ENCODE measurements at regions not wholly inside any gene's neighbourhood (a gene's known extent, or its start where the extent isn't known, plus 50 kb on each side); places are given as distances from the start of the nearest gene placed in this dataset.

- Histone ChIP-seq H3K79me2 (ENCODE audit: insufficient read depth) (no peaks in the 10 kb centered on the region), H3K27ac (ENCODE audit: low read depth in 2 of 2, low read length in 1 of 2) (no peak overlapping the region), H3K9ac (no peak overlapping the region), H3K4me1 (ENCODE audit: control insufficient read depth in 1 of 2, insufficient read depth in 2 of 2, low read depth in 1 of 2, low read length in 1 of 2) (no peaks in the 10 kb centered on the region), H4K20me1 (ENCODE audit: insufficient read depth) (no peaks in the 10 kb centered on the region), H3K27me3 (ENCODE audit: insufficient read depth) (no peaks in the 10 kb centered on the region), H3K9me2 (no peaks in the 10 kb centered on the region), H3K4me3 (ENCODE audit: low read depth in 2 of 2, low read length in 1 of 2) (no peak overlapping the region), H3F3A (replicated peaks; ENCODE audit: insufficient read depth) (no peaks in the 10 kb centered on the region), H3K36me3 (replicated peaks in 1 of 2; ENCODE audit: control insufficient read depth in 1 of 2, insufficient read depth in 2 of 2, low read length in 1 of 2) (no peaks in the 10 kb centered on the region), H3K9me3 (no peaks in the 10 kb centered on the region), H2AFZ (ENCODE audit: low read depth) (no peak overlapping the region), H3K4me2 (no peak overlapping the region)
- POLR2A ChIA-PET = no interaction called here
- 13% methylated on average over 2 of the region's 2 CpGs for WGBS (ENCODE audit: low lambda C conversion rate)
- no peak for TF ChIP-seq TAF1 (IDR thresholded peaks at IDR 0.05; ENCODE audit: borderline replicate concordance, low read depth, low read length)
- TF ChIP-seq FOXJ3 (CRISPR knock-in tag; IDR thresholded peaks at IDR 0.05) = no peak
- TF ChIP-seq PBX3 (IDR thresholded peaks at IDR 0.05) = no peak
- no peak for TF ChIP-seq NFIC (IDR thresholded peaks at IDR 0.05; ENCODE audit: borderline replicate concordance)
- no peak for TF ChIP-seq IRF3 (IDR thresholded peaks at IDR 0.05; ENCODE audit: low read depth, low read length)
- CTCF ChIA-PET = no interaction called here
- DNase-seq = no peak
These were observed 51.7 kb upstream of the RTL1 start for GRCh38 chr14:100955201-100955600.

GRCh38 chr14:100962494-100962893 lies 59.0 kb upstream of the RTL1 start:
- ChIA-PET POLR2A (no interaction called here), CTCF (no interaction called here)
- H3K79me2 ChIP-seq (ENCODE audit: insufficient read depth) = no peaks in the 10 kb centered on the region
- WGBS (ENCODE audit: low lambda C conversion rate) = 6% methylated on average over 1 of the region's 1 CpG
- no peaks in the 10 kb centered on the region for H3K4me1 ChIP-seq (ENCODE audit: control insufficient read depth in 1 of 2, insufficient read depth in 2 of 2, low read depth in 1 of 2, low read length in 1 of 2)
- DNase-seq = no peak
- H3K9ac ChIP-seq = no peak overlapping the region
- H3K27me3 ChIP-seq (ENCODE audit: insufficient read depth) = no peaks in the 10 kb centered on the region
- H3K27ac ChIP-seq (ENCODE audit: low read depth in 2 of 2, low read length in 1 of 2) = no peak overlapping the region
- no peak overlapping the region for H3K4me3 ChIP-seq (ENCODE audit: low read depth in 2 of 2, low read length in 1 of 2)
- no peaks in the 10 kb centered on the region for H4K20me1 ChIP-seq (ENCODE audit: insufficient read depth)
- H2AFZ ChIP-seq (ENCODE audit: low read depth) = no peak overlapping the region
- H3F3A ChIP-seq (replicated peaks; ENCODE audit: insufficient read depth) = no peaks in the 10 kb centered on the region
- TF ChIP-seq JUND (IDR thresholded peaks at IDR 0.05) (no peak), ZBTB33 (IDR thresholded peaks at IDR 0.05; ENCODE audit: borderline replicate concordance, low read depth) (no peak), GATA2 (CRISPR knock-in tag; IDR thresholded peaks at IDR 0.05) (no peak), USF1 (IDR thresholded peaks at IDR 0.05; ENCODE audit: borderline replicate concordance, low read depth) (no peak), MXI1 (IDR thresholded peaks at IDR 0.05; ENCODE audit: low read depth, low read length) (no peak), ELF1 (IDR thresholded peaks at IDR 0.05) (no peak), FOXJ3 (CRISPR knock-in tag; IDR thresholded peaks at IDR 0.05) (no peak), RXRA (IDR thresholded peaks at IDR 0.05; ENCODE audit: borderline replicate concordance, low read depth) (no peak)
- H3K9me3 ChIP-seq = no peaks in the 10 kb centered on the region
- H3K36me3 ChIP-seq (replicated peaks in 1 of 2; ENCODE audit: control insufficient read depth in 1 of 2, insufficient read depth in 2 of 2, low read length in 1 of 2) = no peaks in the 10 kb centered on the region
- H3K4me2 ChIP-seq = no peak overlapping the region
- no peaks in the 10 kb centered on the region for H3K9me2 ChIP-seq

Measured in SK-N-SH (cell line).